GM06990 (cell line): ENCODE measurements at regions not wholly inside any gene's neighbourhood (a gene's known extent, or its start where the extent isn't known, plus 50 kb on each side); places are given as distances from the start of the nearest gene placed in this dataset.
A peak's percentile ranks its signal among the peaks of the same experiment; 100 is the strongest.

Experiments used
- DNase-seq: peaks from one replicate; pipeline ENCODE4 v3.0.0-alpha.2; 2011; ENCODE audit not compliant: insufficient read length; ENCODE audit errors: extremely low read depth
- H3K27me3 ChIP-seq: replicated peaks from 2 replicates; pipeline ENCODE4 v1.6.0; 2011; ENCODE audit warnings: low read length; ENCODE audit not compliant: control insufficient read depth, insufficient read depth
- H3K36me3 ChIP-seq: 2 replicates; pipeline ENCODE4 v1.5.1; 2011; ENCODE audit warnings: low read length; ENCODE audit not compliant: control insufficient read depth, insufficient read depth
- H3K4me3 ChIP-seq: replicated peaks from 2 replicates; pipeline ENCODE4 v1.5.1; 2011; ENCODE audit warnings: low read depth, mild to moderate bottlenecking, control low read depth, low read length
- TF ChIP-seq, protein P1 (sequence below): IDR thresholded peaks from 2 replicates; pipeline ENCODE4 v1.5.1; 2011; ENCODE audit warnings: low read length, control low read depth, mild to moderate bottlenecking, inconsistent platforms; ENCODE audit not compliant: insufficient read depth, poor library complexity, severe bottlenecking

GRCh38 chr2:13201924-13202323, 485.2 kb downstream of the TRIB2 start:
- TF ChIP-seq, protein P1, sequence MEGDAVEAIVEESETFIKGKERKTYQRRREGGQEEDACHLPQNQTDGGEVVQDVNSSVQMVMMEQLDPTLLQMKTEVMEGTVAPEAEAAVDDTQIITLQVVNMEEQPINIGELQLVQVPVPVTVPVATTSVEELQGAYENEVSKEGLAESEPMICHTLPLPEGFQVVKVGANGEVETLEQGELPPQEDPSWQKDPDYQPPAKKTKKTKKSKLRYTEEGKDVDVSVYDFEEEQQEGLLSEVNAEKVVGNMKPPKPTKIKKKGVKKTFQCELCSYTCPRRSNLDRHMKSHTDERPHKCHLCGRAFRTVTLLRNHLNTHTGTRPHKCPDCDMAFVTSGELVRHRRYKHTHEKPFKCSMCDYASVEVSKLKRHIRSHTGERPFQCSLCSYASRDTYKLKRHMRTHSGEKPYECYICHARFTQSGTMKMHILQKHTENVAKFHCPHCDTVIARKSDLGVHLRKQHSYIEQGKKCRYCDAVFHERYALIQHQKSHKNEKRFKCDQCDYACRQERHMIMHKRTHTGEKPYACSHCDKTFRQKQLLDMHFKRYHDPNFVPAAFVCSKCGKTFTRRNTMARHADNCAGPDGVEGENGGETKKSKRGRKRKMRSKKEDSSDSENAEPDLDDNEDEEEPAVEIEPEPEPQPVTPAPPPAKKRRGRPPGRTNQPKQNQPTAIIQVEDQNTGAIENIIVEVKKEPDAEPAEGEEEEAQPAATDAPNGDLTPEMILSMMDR, result peak; percentile 34
- H3K27me3 ChIP-seq, result no peaks in the 10 kb centered on the region
- DNase-seq, result no peak

DNA sequence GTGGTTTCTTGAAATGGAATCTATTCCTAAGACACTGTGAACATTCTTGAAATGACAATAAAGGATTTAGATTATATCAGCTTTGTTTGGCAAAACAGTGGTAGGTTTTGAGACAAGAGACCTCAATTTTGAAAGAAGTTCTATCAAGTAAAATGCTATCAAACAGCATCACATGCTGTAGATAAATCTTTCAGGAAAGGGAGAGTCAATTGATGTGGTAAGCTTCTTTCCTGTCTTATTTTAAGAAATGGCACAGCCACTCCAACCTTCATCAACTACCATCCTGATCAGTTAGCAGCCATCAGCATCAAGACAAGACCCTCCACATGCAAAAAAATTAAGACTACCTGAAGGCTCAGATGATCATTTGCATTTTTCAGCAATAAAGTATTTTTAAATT, 495.4 kb downstream of the TRIB2 start:
- H3K4me3 ChIP-seq, result no peak overlapping the region
- no peak for DNase-seq
- H3K27me3 ChIP-seq, result no peaks in the 10 kb centered on the region; the same call in 1 of the 2 replicates
- no peaks in the 10 kb centered on the region for H3K36me3 ChIP-seq
- TF ChIP-seq, protein P1, result no peak

More at GRCh38 chr2:13201924-13202323, 485.2 kb downstream of the TRIB2 start:
- Histone ChIP-seq H3K36me3 (no peaks in the 10 kb centered on the region), H3K4me3 (no peak overlapping the region)

- Histone ChIP-seq H3K27me3 (no peaks in the 10 kb centered on the region), H3K36me3 (no peaks in the 10 kb centered on the region), H3K4me3 (no peak overlapping the region)
- DNase-seq, result no peak
- TF ChIP-seq, protein P1, result no peak
These were observed 501.5 kb downstream of the TRIB2 start for GRCh38 chr2:13218205-13218604.

GRCh38 chr2:13227578-13227977, 510.8 kb downstream of the TRIB2 start:
- Histone ChIP-seq H3K4me3 (no peak overlapping the region), H3K27me3 (no peaks in the 10 kb centered on the region), H3K36me3 (no peaks in the 10 kb centered on the region)
- TF ChIP-seq, protein P1, result no peak
- DNase-seq, result no peak

GRCh38 chr2:13230221-13230620, 513.5 kb downstream of the TRIB2 start:
- Histone ChIP-seq H3K27me3 (no peaks in the 10 kb centered on the region), H3K4me3 (no peak overlapping the region), H3K36me3 (no peaks in the 10 kb centered on the region)
- TF ChIP-seq, protein P1, result no peak
- DNase-seq, result no peak

DNA sequence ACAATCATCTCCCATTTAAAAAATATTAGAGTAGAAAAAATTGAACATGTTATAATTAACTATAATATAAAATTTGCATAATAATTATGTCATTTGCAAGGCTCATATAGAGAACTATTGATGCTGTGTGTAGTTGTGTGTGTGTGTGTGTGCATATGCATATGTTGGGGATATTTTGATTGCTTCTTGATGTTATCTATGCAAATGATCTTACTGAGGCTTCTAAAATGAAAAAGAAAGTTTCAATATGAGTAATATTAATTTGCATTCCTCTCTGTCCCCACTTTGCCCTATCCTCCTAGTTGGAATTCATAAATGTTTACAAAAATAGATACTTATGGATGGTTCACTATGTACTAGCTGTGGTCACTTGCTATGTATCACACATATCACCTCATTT, 523.3 kb downstream of the TRIB2 start:
- no peak for DNase-seq
- TF ChIP-seq, protein P1, result no peak
- H3K36me3 ChIP-seq, result no peaks in the 10 kb centered on the region
- no peak overlapping the region for H3K4me3 ChIP-seq
- H3K27me3 ChIP-seq, result no peaks in the 10 kb centered on the region
